RWPE1 (cell line): ENCODE measurements at regions not wholly inside any gene's neighbourhood (a gene's known extent, or its start where the extent isn't known, plus 50 kb on each side); places are given as distances from the start of the nearest gene placed in this dataset.
"Not testable (repeated sequence)": the region's sequence is repeated elsewhere in the genome, so short reads cannot be mapped to it uniquely, and the experiment has no call there.

Experiments
- CTCF ChIA-PET: fragments of 350-600 bp; sonication (Branson Sonifier 250); formaldehyde crosslinking; extraction: SDS; loops from one replicate; lab custom pipeline; 2021; lab: Yijun Ruan, JAX
- POLR2A ChIA-PET: fragments of 400-600 bp; formaldehyde crosslinking; extraction: SDS; loops from one replicate; lab custom pipeline; 2020; ENCODE audit warnings: antibody characterized with exemption; ENCODE audit not compliant: low non-redundant PET; lab: Yijun Ruan, JAX
- DNase-seq: peaks from one replicate; pipeline ENCODE4 v3.0.0; 2012; ENCODE audit warnings: low spot score
- H3K27ac ChIP-seq: fragments of 450-650 bp; 2 replicates; pipeline ENCODE4 v1.5.1; 2017
- CTCF ChIP-seq: fragments of 450-650 bp; conservative IDR thresholded peaks from 2 replicates; pipeline ENCODE4 v1.5.1; 2017; ENCODE audit warnings: low read depth, mild to moderate bottlenecking

- no peak overlapping the region for H3K27ac ChIP-seq
- TF ChIP-seq CTCF: no peak
- no peak for DNase-seq
- ChIA-PET POLR2A (no interaction called here), CTCF (interaction anchor here (0.6 to 1.9 kb wide), 2 partner anchors 157 to 406 kb away, joined by 3 to 12 read pairs; no protein-coding TSS in a partner anchor)
Measured at GRCh38 chr11:56843816-56844215, 95.3 kb upstream of the OR9G4 start.

- no peak for TF ChIP-seq CTCF
- ChIA-PET CTCF (interaction anchor here (0.7 to 1.9 kb wide), 2 partner anchors 277 to 406 kb away, joined by 3 to 12 read pairs; no protein-coding TSS in a partner anchor), POLR2A (no interaction called here)
- H3K27ac ChIP-seq: no peak overlapping the region
- no peak for DNase-seq
Measured at GRCh38 chr11:56842814-56843794, 94.6 kb upstream of the OR9G4 start.

GRCh38 chr11:56841210-56841810, 92.8 kb upstream of the OR9G4 start:
- TF ChIP-seq CTCF: peak; percentile 73
- ChIA-PET CTCF (interaction anchor here (0.6 to 3.2 kb wide), 15 partner anchors 18 to 412 kb away, joined by 3 to 78 read pairs (median 5); no protein-coding TSS in a partner anchor), POLR2A (no interaction called here)
- peak; percentile 55 for DNase-seq
- H3K27ac ChIP-seq: no peak overlapping the region

- CTCF ChIA-PET, DNase-seq, POLR2A ChIA-PET, H3K27ac ChIP-seq: not testable (repeated sequence)
Measured at GRCh38 chr11:56827357-56827756, 78.9 kb upstream of the OR9G4 start.

- ChIA-PET POLR2A (no interaction called here), CTCF (interaction anchor here (0.7 kb wide), 1 partner anchor 387 kb away, joined by 4 read pairs; no protein-coding TSS in a partner anchor)
- no peak overlapping the region for H3K27ac ChIP-seq
- no peak for DNase-seq
- no peak for TF ChIP-seq CTCF
Measured at GRCh38 chr11:56819916-56820315, 71.4 kb upstream of the OR9G4 start.

GRCh38 chr11:56817661-56818060, 69.2 kb upstream of the OR9G4 start:
- CTCF ChIA-PET: no interaction called here
- H3K27ac ChIP-seq: no peak overlapping the region
- POLR2A ChIA-PET: no interaction called here
- no peak for DNase-seq
- TF ChIP-seq CTCF: no peak
